ENCODE measurements at regions not wholly inside any gene's neighbourhood (a gene's known extent, or its start where the extent isn't known, plus 50 kb on each side); places are given as distances from the start of the nearest gene placed in this dataset.

- no peak for DNase-seq (ENCODE audit: extremely low read depth in 1 of 2, low read depth in 1 of 2)
Measured at GRCh38 chr15:46386356-46386755, 751.5 kb downstream of the SQOR start.

GRCh38 chr15:46389739-46390138, 754.9 kb downstream of the SQOR start:
- no peak for DNase-seq (ENCODE audit: extremely low read depth in 1 of 2, low read depth in 1 of 2)

DNA sequence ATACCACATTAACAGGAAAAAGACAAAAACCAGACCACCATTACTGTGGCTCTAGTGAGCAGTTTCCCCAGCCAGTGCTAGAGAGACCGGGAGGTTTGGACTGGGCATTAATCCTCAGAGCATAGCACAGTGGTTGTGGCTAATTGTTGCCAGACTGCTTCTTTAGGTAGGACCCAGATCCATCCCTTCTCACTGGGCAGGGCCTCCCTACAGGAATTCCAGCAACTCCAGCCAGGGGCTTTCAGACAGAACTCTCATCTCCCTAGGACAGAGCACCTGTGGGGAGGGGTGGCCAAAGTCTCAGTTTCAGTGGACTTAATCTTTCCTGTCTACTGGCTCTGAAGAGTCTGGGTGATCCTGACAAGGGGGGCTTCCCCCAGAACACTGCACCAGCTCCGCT, 759.6 kb downstream of the SQOR start:
- DNase-seq (ENCODE audit: extremely low read depth in 1 of 2, low read depth in 1 of 2), result no peak

GRCh38 chr15:46408312-46408711, 773.5 kb downstream of the SQOR start:
- DNase-seq (ENCODE audit: extremely low read depth in 1 of 2, low read depth in 1 of 2), result no peak

DNA sequence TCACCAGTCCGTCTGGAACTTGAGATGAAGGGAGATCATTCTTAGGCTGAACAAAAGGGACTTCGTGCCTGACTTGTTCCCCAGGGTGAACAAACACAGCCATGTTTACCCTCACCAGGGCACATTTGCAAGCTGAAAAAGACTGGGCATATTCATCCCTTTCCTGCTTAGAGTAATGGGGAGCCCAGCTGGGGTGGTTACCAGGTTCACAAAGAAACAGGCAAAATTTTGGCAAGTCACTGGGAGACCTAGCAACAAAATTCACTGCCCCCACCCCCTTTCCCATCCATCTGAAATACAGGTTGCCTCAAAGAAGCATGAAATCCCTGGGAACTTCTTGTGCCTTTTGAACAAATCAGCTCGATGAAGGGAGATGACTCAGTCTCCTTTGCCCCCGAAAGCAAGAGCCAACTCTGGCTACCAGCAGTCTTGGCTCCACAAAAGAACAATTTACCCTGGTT, 775.0 kb downstream of the SQOR start:
- no peak for DNase-seq (ENCODE audit: extremely low read depth in 1 of 2, low read depth in 1 of 2)

DNA sequence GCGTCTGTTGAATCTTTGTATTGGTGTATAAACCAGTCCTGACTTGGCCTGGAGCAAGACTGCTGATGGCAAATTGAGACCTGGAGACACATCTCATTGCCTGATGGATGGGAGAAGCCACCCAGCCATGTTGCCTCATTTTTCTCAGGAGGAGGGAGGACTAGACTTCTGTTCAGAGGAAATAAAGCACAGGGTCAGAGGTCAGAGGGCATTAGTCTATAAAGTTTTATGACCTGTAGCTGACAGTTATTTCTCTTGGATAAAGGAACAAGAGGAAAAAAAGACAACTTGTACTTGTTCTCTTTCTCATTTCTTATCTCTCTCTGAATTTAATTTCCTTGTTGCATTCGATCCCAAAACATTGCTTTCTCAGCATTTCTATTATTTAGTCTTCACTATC, 775.9 kb downstream of the SQOR start:
- no peak for DNase-seq (ENCODE audit: extremely low read depth in 1 of 2, low read depth in 1 of 2)

GRCh38 chr15:46411900-46412299, 777.1 kb downstream of the SQOR start:
- DNase-seq (ENCODE audit: extremely low read depth in 1 of 2, low read depth in 1 of 2), result no peak

- DNase-seq (ENCODE audit: extremely low read depth in 1 of 2, low read depth in 1 of 2), result no peak
Measured at GRCh38 chr15:46413799-46414198, 779.0 kb downstream of the SQOR start.

DNA sequence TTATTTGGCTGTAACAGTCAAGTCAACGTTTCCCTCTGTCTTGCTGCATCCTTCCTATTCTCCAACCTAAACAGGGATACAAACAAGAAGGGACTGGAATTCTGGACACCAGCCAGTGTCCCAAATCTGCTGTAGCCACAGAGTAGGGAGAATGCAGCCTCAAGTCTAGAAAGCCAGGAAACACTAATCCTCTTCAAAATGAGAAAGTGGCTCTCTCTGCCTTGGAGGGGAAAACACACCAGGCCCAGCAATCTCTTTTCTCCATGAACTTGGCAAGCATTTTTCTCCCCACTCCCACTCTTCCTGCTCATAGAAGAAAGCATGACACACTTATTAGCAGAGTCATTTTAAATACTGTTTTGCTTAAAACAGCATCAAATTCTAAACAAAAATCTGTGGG, 781.7 kb downstream of the SQOR start:
- no peak for DNase-seq (ENCODE audit: extremely low read depth in 1 of 2, low read depth in 1 of 2)

GRCh38 chr15:46420990-46421389, 786.2 kb downstream of the SQOR start:
- DNase-seq (ENCODE audit: extremely low read depth in 1 of 2, low read depth in 1 of 2), result no peak

GRCh38 chr15:46441294-46442062, 806.6 kb downstream of the SQOR start:
- no peak for DNase-seq (ENCODE audit: extremely low read depth in 1 of 2, low read depth in 1 of 2)

- DNase-seq (ENCODE audit: extremely low read depth in 1 of 2, low read depth in 1 of 2), result no peak
Measured at GRCh38 chr15:46442184-46442583, 807.4 kb downstream of the SQOR start.

GRCh38 chr15:46442901-46443590, 808.2 kb downstream of the SQOR start:
- no peak for DNase-seq (ENCODE audit: extremely low read depth in 1 of 2, low read depth in 1 of 2)

- no peak for DNase-seq (ENCODE audit: extremely low read depth in 1 of 2, low read depth in 1 of 2)
Measured at GRCh38 chr15:46450112-46450809, 815.4 kb downstream of the SQOR start.

DNA sequence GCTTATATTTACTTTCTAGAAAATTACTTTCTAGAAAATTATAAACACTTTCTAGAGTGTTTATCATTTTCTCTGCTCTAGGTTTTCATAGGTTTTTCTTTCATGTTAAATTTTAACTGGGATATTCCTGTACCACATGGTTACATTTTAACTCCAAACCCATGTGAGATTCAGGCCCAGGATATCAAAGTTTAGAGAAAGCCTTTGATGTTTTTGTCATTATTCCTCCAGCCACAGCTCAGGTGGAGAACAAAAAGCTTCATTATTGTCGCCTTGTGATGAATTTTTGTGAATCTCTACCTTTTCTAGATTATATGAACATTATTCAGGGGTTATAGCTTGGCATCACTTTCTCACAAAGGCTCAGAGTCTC, 816.0 kb downstream of the SQOR start:
- no peak for DNase-seq (ENCODE audit: extremely low read depth in 1 of 2, low read depth in 1 of 2)

- DNase-seq (ENCODE audit: extremely low read depth in 1 of 2, low read depth in 1 of 2), result no peak
Measured at GRCh38 chr15:46452297-46452820, 817.5 kb downstream of the SQOR start.

GRCh38 chr15:46456456-46456855, 821.6 kb downstream of the SQOR start:
- DNase-seq (ENCODE audit: extremely low read depth in 1 of 2, low read depth in 1 of 2), result no peak

DNA sequence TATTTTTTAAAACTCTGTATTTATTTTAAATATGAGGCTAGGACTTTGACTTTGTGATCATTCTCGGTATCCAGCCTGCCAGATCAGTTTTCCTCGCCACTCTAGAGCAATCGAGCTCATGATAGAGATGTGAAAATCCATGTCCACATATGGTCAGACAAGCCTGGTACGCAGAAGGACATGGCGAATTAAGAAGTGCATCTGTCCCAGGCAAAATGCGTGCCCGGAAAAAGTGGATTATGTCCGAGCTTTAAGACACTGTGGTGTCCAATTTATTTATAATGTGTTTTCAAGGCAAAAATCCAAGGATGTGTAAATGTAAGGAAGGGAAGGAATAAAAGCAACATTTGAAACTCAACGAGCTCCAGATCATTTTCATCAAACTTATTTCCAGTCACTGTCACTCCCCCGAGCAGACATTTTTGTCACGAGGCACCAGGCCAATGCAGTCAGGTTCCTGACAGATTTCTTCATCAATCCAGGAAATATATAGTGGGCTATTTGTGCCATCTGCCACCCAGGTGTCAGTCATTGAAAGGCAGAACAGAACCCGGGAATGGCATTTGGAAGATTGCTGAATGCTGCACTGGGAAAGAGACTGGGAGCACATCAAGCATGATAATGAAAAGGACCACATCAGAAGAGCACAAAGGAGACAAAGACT, 825.7 kb downstream of the SQOR start:
- DNase-seq (ENCODE audit: extremely low read depth in 1 of 2, low read depth in 1 of 2), result no peak

DNA sequence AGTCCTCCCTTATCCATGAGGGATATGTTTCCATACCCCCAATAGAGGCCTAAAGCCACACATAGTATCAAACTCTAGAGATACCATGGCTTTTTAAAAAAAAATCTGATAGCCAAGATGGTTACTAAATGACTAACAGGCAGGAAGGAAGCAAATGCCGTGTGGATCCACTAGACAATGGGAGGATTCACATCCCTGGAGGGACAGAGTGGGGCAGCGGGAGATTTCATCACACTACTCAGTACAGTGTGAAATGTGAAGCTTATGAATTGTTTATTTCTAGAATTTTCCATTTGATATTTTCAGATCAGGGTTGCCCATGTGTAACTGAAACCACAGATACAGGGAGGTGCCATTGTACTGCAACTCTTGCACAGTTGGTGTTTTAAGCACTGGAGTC, 826.6 kb downstream of the SQOR start:
- DNase-seq (ENCODE audit: extremely low read depth in 1 of 2, low read depth in 1 of 2), result no peak

DNA sequence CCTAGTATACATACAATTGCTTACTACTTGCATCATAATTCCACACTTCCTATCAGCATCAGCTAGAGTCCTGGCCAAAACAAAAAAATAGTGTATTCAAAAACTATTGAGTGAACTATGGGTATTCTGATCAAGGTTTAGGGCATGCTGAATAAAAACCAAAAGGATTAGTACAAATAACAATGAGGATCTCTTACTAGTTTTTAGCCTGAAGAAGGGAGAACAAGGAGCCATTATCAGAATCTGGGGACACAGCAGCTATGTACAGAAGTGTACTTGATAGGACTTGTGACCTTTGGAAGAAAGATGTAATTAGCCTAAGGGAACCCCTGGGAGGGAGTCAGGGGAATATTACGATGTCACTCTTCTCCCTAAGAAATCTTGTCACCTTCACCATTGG, 832.2 kb downstream of the SQOR start:
- no peak for DNase-seq (ENCODE audit: extremely low read depth in 1 of 2, low read depth in 1 of 2)

GRCh38 chr15:46471096-46471495, 836.3 kb downstream of the SQOR start:
- DNase-seq (ENCODE audit: extremely low read depth in 1 of 2, low read depth in 1 of 2), result no peak
